OCI-LY7 (cell line): ENCODE measurements at regions not wholly inside any gene's neighbourhood (a gene's known extent, or its start where the extent isn't known, plus 50 kb on each side); places are given as distances from the start of the nearest gene placed in this dataset.

Experiments
- CTCF ChIP-seq: fragments of 200-600 bp; sonication (generic); conservative IDR thresholded peaks from 2 replicates; pipeline ENCODE4 v1.5.1; 2014; ENCODE audit warnings: mild to moderate bottlenecking, antibody characterized with exemption, low read length, moderate library complexity, mixed read lengths
- EZH2phosphoT487 ChIP-seq: fragments of 200-600 bp; sonication (generic); IDR thresholded peaks from 2 replicates; pipeline ENCODE4 v1.6.1; 2018; ENCODE audit warnings: low read depth, borderline replicate concordance, mild to moderate bottlenecking, mixed run types, antibody characterized with exemption, low read length, moderate library complexity, mixed read lengths

GRCh38 chr17:68800751-68801150, 154.4 kb downstream of the ABCA8 start:
- TF ChIP-seq CTCF, result no peak
- no peak for TF ChIP-seq EZH2phosphoT487
